SU-DHL-6 (cell line): ENCODE measurements at regions not wholly inside any gene's neighbourhood (a gene's known extent, or its start where the extent isn't known, plus 50 kb on each side); places are given as distances from the start of the nearest gene placed in this dataset.
A peak's percentile ranks its signal among the peaks of the same experiment; 100 is the strongest.

Experiments used
- H2AFZ ChIP-seq: fragments of 200-600 bp; sonication (generic); 2 replicates; pipeline ENCODE4 v1.6.1; 2014; ENCODE audit warnings: low read depth, mild to moderate bottlenecking, moderate library complexity, mixed read lengths, antibody characterized with exemption, low read length; ENCODE audit not compliant: severe bottlenecking
- H3F3A ChIP-seq: fragments of 200-600 bp; shearing (Covaris generic); 2 replicates; pipeline ENCODE4 v1.6.0; 2016; ENCODE audit warnings: antibody characterized with exemption, mild to moderate bottlenecking; ENCODE audit not compliant: insufficient read depth
- H3K27ac ChIP-seq: fragments of 200-600 bp; sonication (generic); 2 replicates; pipeline ENCODE4 v1.5.1; 2016; ENCODE audit warnings: low read depth, mild to moderate bottlenecking, low read length, moderate library complexity, mixed read lengths
- H3K27me3 ChIP-seq: fragments of 200-600 bp; sonication (generic), shearing (Covaris generic); 2 replicates; pipeline ENCODE4 v1.6.0; 2014; ENCODE audit warnings: mild to moderate bottlenecking, low read length
- H3K36me3 ChIP-seq: fragments of 200-600 bp; sonication (generic); 2 replicates; pipeline ENCODE4 v1.6.1; 2014; ENCODE audit warnings: mild to moderate bottlenecking, low read length, mixed read lengths
- H3K4me2 ChIP-seq: fragments of 300-600, 200-600 bp; shearing (Covaris generic), sonication (generic); 2 replicates; pipeline ENCODE4 v1.6.0; 2014; ENCODE audit warnings: low read length, low read depth, mild to moderate bottlenecking; ENCODE audit not compliant: poor library complexity, severe bottlenecking
- H3K4me3 ChIP-seq: fragments of 200-600 bp; sonication (generic); 2 replicates; pipeline ENCODE4 v1.5.1; 2014; ENCODE audit warnings: antibody characterized with exemption, low read length, mild to moderate bottlenecking, mixed read lengths; ENCODE audit not compliant: insufficient read depth, poor library complexity, severe bottlenecking
- H3K79me2 ChIP-seq: fragments of 200-600 bp; sonication (generic); 2 replicates; pipeline ENCODE4 v1.6.1; 2014; ENCODE audit warnings: mild to moderate bottlenecking, low read length, moderate library complexity; ENCODE audit not compliant: insufficient read depth
- H3K9ac ChIP-seq: fragments of 200-600 bp; sonication (generic); 2 replicates; pipeline ENCODE4 v1.7.0; 2014; ENCODE audit warnings: mild to moderate bottlenecking, low read length
- H3K9me2 ChIP-seq: fragments of 200-600 bp; sonication (generic); replicated peaks from 2 replicates; pipeline ENCODE4 v1.6.1; 2014; ENCODE audit warnings: low read length; ENCODE audit not compliant: insufficient read depth
- H3K9me3 ChIP-seq: fragments of 200-600 bp; sonication (generic); 2 replicates; pipeline ENCODE4 v1.6.1; 2014; ENCODE audit warnings: low read length, mixed read lengths; ENCODE audit not compliant: insufficient read depth
- H4K20me1 ChIP-seq: fragments of 200-600 bp; sonication (generic); 2 replicates; pipeline ENCODE4 v1.6.1; 2014; ENCODE audit warnings: low read depth, mild to moderate bottlenecking, antibody characterized with exemption, low read length, moderate library complexity, mixed read lengths
- EZH2phosphoT487 ChIP-seq: fragments of 200-600 bp; sonication (generic), shearing (Covaris generic); conservative IDR thresholded peaks from 2 replicates; pipeline ENCODE4 v1.6.1; 2018; ENCODE audit warnings: mild to moderate bottlenecking, antibody characterized with exemption, low read length, moderate library complexity, mixed read lengths
- TF ChIP-seq, protein P1 (sequence below): fragments of 200-600 bp; sonication (generic); IDR thresholded peaks from one replicate; pipeline ENCODE4 v1.5.1; 2017; ENCODE audit warnings: antibody characterized with exemption, mild to moderate bottlenecking, low read length, moderate library complexity; ENCODE audit not compliant: insufficient read depth, poor library complexity, severe bottlenecking

DNA sequence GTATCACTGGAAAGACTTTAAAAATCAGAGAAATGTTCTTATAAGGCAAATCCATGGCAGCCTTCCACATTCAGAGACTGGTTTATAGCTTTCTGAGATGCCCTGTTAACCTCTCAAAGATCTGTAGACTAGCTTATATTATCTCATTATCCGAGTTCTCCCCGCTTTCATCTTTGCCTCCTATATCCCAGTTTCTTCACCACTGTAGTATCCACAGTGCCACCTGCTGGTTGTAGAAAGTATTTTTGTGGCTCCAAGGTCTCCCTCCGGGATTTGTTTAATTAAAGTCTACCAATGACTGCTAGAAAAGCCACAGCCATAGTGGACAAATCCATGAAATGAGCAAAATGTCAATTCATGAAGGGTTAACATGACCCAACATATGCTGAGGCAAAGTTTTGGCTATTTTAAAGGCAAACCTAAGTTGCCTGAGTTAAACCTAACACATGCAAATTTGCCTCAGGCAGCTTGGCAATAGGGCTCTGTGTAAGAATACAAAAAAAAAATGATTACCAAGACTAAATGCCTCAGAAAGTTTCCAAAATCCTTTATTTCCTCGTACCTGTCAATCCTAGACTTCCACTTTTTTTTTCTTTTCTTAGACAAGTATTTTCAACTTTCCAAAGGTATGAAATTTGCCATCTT, 218.8 kb upstream of the BMP4 start:
- Histone ChIP-seq H3K9ac (no peak overlapping the region), H3K9me3 (no peaks in the 10 kb centered on the region), H3K36me3 (no peaks in the 10 kb centered on the region), H2AFZ (no peak overlapping the region), H3F3A (no peaks in the 10 kb centered on the region), H3K79me2 (no peaks in the 10 kb centered on the region), H3K4me3 (no peak overlapping the region), H3K4me2 (no peak overlapping the region), H4K20me1 (no peaks in the 10 kb centered on the region), H3K27ac (no peak overlapping the region), H3K9me2 (no peaks in the 10 kb centered on the region), H3K27me3 (no peaks in the 10 kb centered on the region)
- no peak for TF ChIP-seq EZH2phosphoT487
- TF ChIP-seq, protein P1, sequence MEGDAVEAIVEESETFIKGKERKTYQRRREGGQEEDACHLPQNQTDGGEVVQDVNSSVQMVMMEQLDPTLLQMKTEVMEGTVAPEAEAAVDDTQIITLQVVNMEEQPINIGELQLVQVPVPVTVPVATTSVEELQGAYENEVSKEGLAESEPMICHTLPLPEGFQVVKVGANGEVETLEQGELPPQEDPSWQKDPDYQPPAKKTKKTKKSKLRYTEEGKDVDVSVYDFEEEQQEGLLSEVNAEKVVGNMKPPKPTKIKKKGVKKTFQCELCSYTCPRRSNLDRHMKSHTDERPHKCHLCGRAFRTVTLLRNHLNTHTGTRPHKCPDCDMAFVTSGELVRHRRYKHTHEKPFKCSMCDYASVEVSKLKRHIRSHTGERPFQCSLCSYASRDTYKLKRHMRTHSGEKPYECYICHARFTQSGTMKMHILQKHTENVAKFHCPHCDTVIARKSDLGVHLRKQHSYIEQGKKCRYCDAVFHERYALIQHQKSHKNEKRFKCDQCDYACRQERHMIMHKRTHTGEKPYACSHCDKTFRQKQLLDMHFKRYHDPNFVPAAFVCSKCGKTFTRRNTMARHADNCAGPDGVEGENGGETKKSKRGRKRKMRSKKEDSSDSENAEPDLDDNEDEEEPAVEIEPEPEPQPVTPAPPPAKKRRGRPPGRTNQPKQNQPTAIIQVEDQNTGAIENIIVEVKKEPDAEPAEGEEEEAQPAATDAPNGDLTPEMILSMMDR, result peak; percentile 86

DNA sequence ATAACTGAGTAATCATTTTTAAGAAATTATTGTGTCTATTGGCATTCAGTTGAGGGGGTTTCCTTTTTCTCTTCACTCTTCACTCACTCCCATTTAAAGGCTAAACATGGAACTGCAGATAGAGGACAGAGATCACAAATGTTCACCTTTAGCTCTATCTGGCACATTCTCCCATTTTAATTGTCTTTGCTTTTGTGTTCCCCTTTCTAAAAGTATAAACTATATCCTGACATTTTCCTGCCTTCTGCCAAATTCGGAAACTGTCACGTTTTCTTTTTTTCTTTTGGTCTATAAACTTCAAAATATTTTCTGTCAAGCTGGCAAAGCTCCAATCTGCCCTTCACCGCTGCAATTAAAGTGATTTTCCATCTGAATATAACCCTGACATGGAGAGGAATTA, 219.8 kb upstream of the CDKN3 start:
- H4K20me1 ChIP-seq, result no peaks in the 10 kb centered on the region
- H2AFZ ChIP-seq, result no peak overlapping the region
- H3K36me3 ChIP-seq, result no peaks in the 10 kb centered on the region
- H3K4me2 ChIP-seq, result no peak overlapping the region
- H3K4me3 ChIP-seq, result no peak overlapping the region
- TF ChIP-seq, protein P1, result no peak
- no peaks in the 10 kb centered on the region for H3F3A ChIP-seq
- no peaks in the 10 kb centered on the region for H3K9me2 ChIP-seq
- no peaks in the 10 kb centered on the region for H3K9me3 ChIP-seq
- H3K27me3 ChIP-seq, result no peaks in the 10 kb centered on the region
- H3K79me2 ChIP-seq, result no peaks in the 10 kb centered on the region
- H3K27ac ChIP-seq, result no peak overlapping the region
- no peak overlapping the region for H3K9ac ChIP-seq

DNA sequence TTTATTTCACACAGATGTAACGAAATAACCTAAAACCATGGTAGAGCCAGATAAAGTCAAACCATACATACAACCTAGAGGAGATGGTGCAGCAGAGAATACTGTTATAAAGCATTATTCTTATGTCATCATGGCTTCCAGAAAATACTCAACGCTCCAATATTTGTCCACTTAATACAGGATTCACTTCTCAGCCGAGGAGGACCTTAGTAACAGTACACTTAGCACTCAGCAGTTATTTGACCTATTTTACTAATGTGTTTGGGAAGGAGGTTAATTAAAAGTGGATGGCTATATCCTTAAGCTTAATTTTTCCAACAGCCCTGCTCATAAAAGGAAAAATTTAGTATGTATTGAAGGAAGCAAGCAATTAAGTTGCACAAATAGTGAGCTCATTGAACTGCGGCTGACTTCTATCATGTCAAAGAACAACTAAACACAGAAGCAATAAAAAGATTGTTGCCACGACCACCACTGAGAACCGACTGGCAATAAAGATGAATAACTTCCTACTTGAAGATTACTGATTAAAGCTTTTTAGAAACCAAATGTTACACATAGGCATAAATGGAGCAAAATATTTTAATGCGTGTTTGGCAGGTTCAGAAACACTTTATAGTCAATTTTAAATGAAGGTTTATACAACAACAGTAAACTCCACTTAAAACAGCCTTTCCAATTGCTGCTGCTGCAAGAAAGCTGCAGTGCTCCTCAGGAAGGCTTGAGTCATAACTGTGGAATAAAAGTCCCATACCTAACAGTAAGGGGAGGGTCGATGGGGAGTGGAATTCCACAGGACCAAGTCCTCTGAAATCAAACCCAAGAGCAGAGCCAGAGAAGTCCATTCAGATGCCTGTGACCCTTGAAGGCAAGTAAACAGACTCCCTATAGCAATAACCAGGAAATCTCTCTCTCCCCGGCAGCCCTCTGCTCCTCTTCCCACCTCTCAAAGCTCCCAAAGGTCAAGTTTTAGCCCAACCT, 218.9 kb upstream of the CDKN3 start:
- Histone ChIP-seq H3K9me2 (no peaks in the 10 kb centered on the region), H3K27me3 (no peaks in the 10 kb centered on the region), H3K27ac (no peak overlapping the region), H3K4me3 (no peak overlapping the region), H3K9ac (no peak overlapping the region), H3K79me2 (no peaks in the 10 kb centered on the region), H3K4me2 (no peak overlapping the region), H3F3A (no peaks in the 10 kb centered on the region), H2AFZ (no peak overlapping the region), H3K9me3 (no peaks in the 10 kb centered on the region), H3K36me3 (no peaks in the 10 kb centered on the region), H4K20me1 (no peaks in the 10 kb centered on the region)
- TF ChIP-seq, protein P1, result no peak
- TF ChIP-seq EZH2phosphoT487, result no peak
